HepG2 (cell line): ENCODE measurements at regions not wholly inside any gene's neighbourhood (a gene's known extent, or its start where the extent isn't known, plus 50 kb on each side); places are given as distances from the start of the nearest gene placed in this dataset.
A peak's percentile ranks its signal among the peaks of the same experiment; 100 is the strongest.

Experiments used
- ATAC-seq: fragments of 200-7000 bp; cut with Tn5 transposase; 3 replicates; pipeline ENCODE4 v1.9.1; 2020; ENCODE audit warnings: mild to moderate bottlenecking, moderate library complexity
- BruUV-seq: library from RNA; stranded (reverse); fragments of 400-500 nt; replicated peaks from 2 replicates; lab custom pipeline; 2021; lab: Mats Ljungman, UMichigan
- CTCF ChIA-PET: fragments of 300-600 bp; formaldehyde crosslinking; extraction: SDS; loops from one replicate; lab custom pipeline; 2021; ENCODE audit warnings: low total read pairs, inconsistent platforms, low intra/inter-chr PET ratio; lab: Yijun Ruan, JAX
- POLR2A ChIA-PET: fragments of 350-600 bp; sonication (Branson Sonifier 250); formaldehyde crosslinking; loops from one replicate; lab custom pipeline; 2020; ENCODE audit warnings: antibody characterized with exemption, inconsistent platforms; lab: Yijun Ruan, JAX
- DNase-seq: peaks from one replicate; pipeline ENCODE4 v3.0.0-alpha.2; 2015; ENCODE audit warnings: low spot score
- FAIRE-seq: peaks from 3 replicates; lab custom pipeline; 2011; peaks lifted over from hg19 to GRCh38; lab: Jason Lieb, UNC
- H2AFZ ChIP-seq: one replicate; pipeline ENCODE4 v1.6.1; 2011; ENCODE audit warnings: low read length, inconsistent platforms
- H3K27ac ChIP-seq: fragments of 300-600 bp; 3 replicates; pipeline ENCODE4 v1.8.0; 2011; ENCODE audit warnings: mixed run types, mild to moderate bottlenecking, mixed read lengths, low read length, inconsistent platforms; ENCODE audit not compliant: insufficient read depth; ENCODE audit errors: extremely low read length
- H3K27me3 ChIP-seq, 2 experiments: fragments of 200-600 bp in 1 of 2; 2 replicates in 1 of 2; 3 replicates in 1 of 2; pipeline versions ENCODE4 v1.6.0 to v1.8.0; 2011; ENCODE audit warnings: low read length in 2 of 2, mild to moderate bottlenecking in 2 of 2, moderate library complexity in 2 of 2, inconsistent platforms in 1 of 2; ENCODE audit not compliant: insufficient read depth in 2 of 2, control insufficient read depth in 1 of 2
- H3K36me3 ChIP-seq, 2 experiments: fragments of 200-600 bp in 1 of 2; replicated peaks in 1 of 2; 2 replicates in 1 of 2; 3 replicates in 1 of 2; pipeline versions ENCODE4 v1.5.1 to v1.8.0; 2011; ENCODE audit warnings: low read length in 2 of 2, inconsistent platforms in 1 of 2; ENCODE audit not compliant: insufficient read depth in 2 of 2, control insufficient read depth in 1 of 2
- H3K4me1 ChIP-seq: 2 replicates; pipeline ENCODE4 v1.5.1; 2012; ENCODE audit warnings: low read length, inconsistent platforms; ENCODE audit not compliant: insufficient read depth
- H3K4me2 ChIP-seq: 2 replicates; pipeline ENCODE4 v1.6.0; 2011; ENCODE audit warnings: low read depth, low read length, inconsistent platforms
- H3K4me3 ChIP-seq, 3 experiments: fragments of 200-600 bp in 1 of 3; sonication (generic), shearing (Covaris generic) in 1 of 3; replicated peaks in 1 of 3; 2 replicates each; pipeline ENCODE4 v1.5.1; 2011 to 2016; ENCODE audit warnings: low read length in 3 of 3, inconsistent platforms in 2 of 3, low read depth in 2 of 3, mild to moderate bottlenecking in 2 of 3, control low read depth in 1 of 3, mixed read lengths in 1 of 3; ENCODE audit not compliant: insufficient read depth in 1 of 3
- H3K79me2 ChIP-seq: one replicate; pipeline ENCODE4 v1.6.1; 2011; ENCODE audit warnings: low read length, inconsistent platforms; ENCODE audit not compliant: insufficient read depth
- H3K9ac ChIP-seq: 2 replicates; pipeline ENCODE4 v1.6.0; 2011; ENCODE audit warnings: mild to moderate bottlenecking, low read depth, low read length, inconsistent platforms; ENCODE audit not compliant: insufficient read depth
- H3K9me3 ChIP-seq: 2 replicates; pipeline ENCODE4 v1.5.1; 2012; ENCODE audit warnings: mild to moderate bottlenecking, low read length
- H4K20me1 ChIP-seq: 2 replicates; pipeline ENCODE4 v1.6.0; 2011; ENCODE audit warnings: inconsistent platforms, mild to moderate bottlenecking, low read length, moderate library complexity; ENCODE audit not compliant: insufficient read depth
- HOXA5 ChIP-seq: sonication (generic); formaldehyde crosslinking; IDR thresholded peaks from 2 replicates; pipeline ENCODE4 v1.4.0; 2020; ENCODE audit warnings: missing genetic modification reagents
- ISX ChIP-seq: sonication (generic); formaldehyde crosslinking; conservative IDR thresholded peaks from 2 replicates; pipeline ENCODE4 v1.5.0; 2020; ENCODE audit warnings: missing genetic modification reagents
- MTA1 ChIP-seq: sonication (generic); formaldehyde crosslinking; IDR thresholded peaks from 2 replicates; pipeline ENCODE4 v1.4.0; 2020; ENCODE audit warnings: missing genetic modification reagents, mild to moderate bottlenecking, borderline replicate concordance
- MZF1 ChIP-seq: sonication (generic); formaldehyde crosslinking; IDR thresholded peaks from 2 replicates; pipeline ENCODE4 v1.8.1; 2023; ENCODE audit warnings: mild to moderate bottlenecking, missing genetic modification reagents, borderline replicate concordance
- PAX8 ChIP-seq: sonication (generic); formaldehyde crosslinking; IDR thresholded peaks from 2 replicates; pipeline ENCODE4 v1.8.0; 2022; ENCODE audit warnings: mild to moderate bottlenecking, missing genetic modification reagents, borderline replicate concordance
- POLR2AphosphoS5 ChIP-seq: IDR thresholded peaks from 2 replicates; pipeline ENCODE4 v1.6.1; 2012; ENCODE audit warnings: low read depth, low read length
- RXRA ChIP-seq: sonication (generic); formaldehyde crosslinking; IDR thresholded peaks from 2 replicates; pipeline ENCODE4 v1.5.1; 2020; ENCODE audit warnings: missing genetic modification reagents
- SALL2 ChIP-seq: sonication (generic); formaldehyde crosslinking; IDR thresholded peaks from 2 replicates; pipeline ENCODE4 v1.8.1; 2023; ENCODE audit warnings: mild to moderate bottlenecking, missing genetic modification reagents, inconsistent platforms
- SOX13 ChIP-seq, 3 experiments: fragments of 450-650 bp in 1 of 3; sonication (generic) in 1 of 3; formaldehyde crosslinking in 1 of 3; IDR thresholded peaks in 2 of 3; conservative IDR thresholded peaks in 1 of 3; 2 replicates each; pipeline versions ENCODE4 v1.5.0 to v1.6.1; 2016 to 2020; ENCODE audit warnings: antibody characterized with exemption in 1 of 3, mild to moderate bottlenecking in 1 of 3, missing compliant biosample characterization in 1 of 3, missing genetic modification reagents in 1 of 3, moderate library complexity in 1 of 3
- SOX5 ChIP-seq: IDR thresholded peaks from 2 replicates; pipeline ENCODE4 v1.6.1; 2016; ENCODE audit warnings: borderline replicate concordance
- SPEN ChIP-seq: sonication (generic); formaldehyde crosslinking; IDR thresholded peaks from 2 replicates; pipeline ENCODE4 v1.5.1; 2020; ENCODE audit warnings: low read depth, mild to moderate bottlenecking, missing genetic modification reagents
- TCF7 ChIP-seq: sonication (generic); IDR thresholded peaks from 2 replicates; pipeline ENCODE4 v1.6.1; 2016; ENCODE audit warnings: antibody characterized with exemption, low read depth
- TOE1 ChIP-seq: sonication (generic); formaldehyde crosslinking; IDR thresholded peaks from 2 replicates; pipeline ENCODE4 v1.4.0; 2020; ENCODE audit warnings: mild to moderate bottlenecking, missing genetic modification reagents
- ZMYM2 ChIP-seq: sonication (generic); formaldehyde crosslinking; IDR thresholded peaks from 2 replicates; pipeline ENCODE4 v1.8.0; 2022; ENCODE audit warnings: mild to moderate bottlenecking, missing genetic modification reagents
- ZNF160 ChIP-seq: sonication (generic); formaldehyde crosslinking; IDR thresholded peaks from 2 replicates; pipeline ENCODE4 v1.8.0; 2022; ENCODE audit warnings: mild to moderate bottlenecking, inconsistent platforms, missing genetic modification reagents
- ZNF570 ChIP-seq: sonication (generic); formaldehyde crosslinking; IDR thresholded peaks from 2 replicates; pipeline ENCODE4 v1.4.0; 2020; ENCODE audit warnings: mild to moderate bottlenecking, missing genetic modification reagents, borderline replicate concordance
- ZNF75D ChIP-seq: sonication (generic); formaldehyde crosslinking; IDR thresholded peaks from 2 replicates; pipeline ENCODE4 v1.8.1; 2023; ENCODE audit warnings: missing genetic modification reagents, mild to moderate bottlenecking, borderline replicate concordance
- ZNF772 ChIP-seq: sonication (generic); formaldehyde crosslinking; IDR thresholded peaks from 2 replicates; pipeline ENCODE4 v1.5.0; 2020; ENCODE audit warnings: mild to moderate bottlenecking, missing genetic modification reagents
- ZNF891 ChIP-seq: sonication (generic); formaldehyde crosslinking; IDR thresholded peaks from 2 replicates; pipeline ENCODE4 v1.5.0; 2020; ENCODE audit warnings: mild to moderate bottlenecking, missing genetic modification reagents
- WGBS: methylation state at CpG from one replicate; pipeline ENCODE4 v1.1.6; 2017; ENCODE audit warnings: low lambda C conversion rate; 5-methylcytosine and 5-hydroxymethylcytosine counted together
- in situ Hi-C: cut with HindIII; loops from 2 replicates; pipeline ENCODE4 v1.10.0; 2017; ENCODE audit warnings: low pct_unique_long_range_greater_than_20kb; ENCODE audit not compliant: extremely low pct_ligation_motif_present
- intact Hi-C: fragments of 100-400 bp; cut with micrococcal nuclease; formaldehyde crosslinking; loops from one replicate; pipeline ENCODE4 v1.10.0; 2022; ENCODE audit not compliant: unreplicated experiment
- TF ChIP-seq, protein P1 (sequence below): sonication (generic); formaldehyde crosslinking; IDR thresholded peaks from 2 replicates; pipeline ENCODE4 v1.5.0; 2020; ENCODE audit warnings: missing genetic modification reagents, mild to moderate bottlenecking, borderline replicate concordance
- TF ChIP-seq, protein P2 (sequence below): fragments of 450-650 bp; IDR thresholded peaks from 2 replicates; pipeline ENCODE4 v1.6.1; 2016
- TF ChIP-seq, protein P3 (sequence below): sonication (generic); formaldehyde crosslinking; IDR thresholded peaks from 2 replicates; pipeline ENCODE4 v1.5.0; 2020; ENCODE audit warnings: missing genetic modification reagents
- TF ChIP-seq, protein P4 (sequence below): sonication (generic); formaldehyde crosslinking; IDR thresholded peaks from 2 replicates; pipeline ENCODE4 v1.8.0; 2022; ENCODE audit warnings: missing genetic modification reagents, low read depth, mild to moderate bottlenecking, borderline replicate concordance

DNA sequence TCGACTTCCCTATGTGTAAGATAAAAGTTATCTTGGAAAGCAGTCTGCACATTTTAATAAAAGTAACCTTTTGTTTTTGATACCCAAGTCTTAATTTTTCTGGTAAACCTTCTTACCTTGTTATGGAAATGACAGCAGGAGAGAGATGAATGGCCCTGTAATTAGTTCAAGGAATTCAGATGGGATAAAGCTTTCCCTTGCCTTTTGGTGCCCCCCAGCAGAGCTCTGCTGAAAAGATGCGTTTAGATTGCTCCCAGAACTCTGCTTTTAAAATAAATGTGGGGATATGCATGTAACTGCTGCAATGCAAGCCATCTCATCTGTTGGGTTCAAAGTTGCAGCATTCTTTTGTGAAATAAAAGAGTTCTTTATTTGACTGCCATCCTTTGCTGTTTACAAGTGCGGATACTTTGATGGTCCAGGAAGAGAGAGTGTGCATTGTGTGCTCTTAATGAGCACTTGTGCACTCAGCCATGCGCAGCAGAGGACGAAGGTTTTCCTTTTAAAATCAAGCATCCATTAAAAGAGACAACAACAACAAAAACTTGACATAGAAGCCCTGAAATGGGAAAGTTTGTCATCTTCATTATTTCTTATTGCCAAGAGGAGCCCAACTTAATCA, 176.7 kb upstream of the ST6GAL2 start:
- in situ Hi-C loops = no loop called here
- Histone ChIP-seq H3K27me3 (no peaks in the 10 kb centered on the region), H3K36me3 (no peaks in the 10 kb centered on the region), H4K20me1 (no peaks in the 10 kb centered on the region), H3K4me2 (no peak overlapping the region), H3K4me1 (peaks cover 15% of the 10 kb centered on the region), H3K9me3 (no peaks in the 10 kb centered on the region; the same call in 1 of the 2 replicates), H3K4me3 (no peak overlapping the region), H3K9ac (no peak overlapping the region), H3K79me2 (no peaks in the 10 kb centered on the region), H3K27ac (no peak overlapping the region), H2AFZ (no peak overlapping the region)
- WGBS = 1% methylated on average over 5 of the region's 5 CpGs
- no TSS peak for BruUV-seq
- POLR2A ChIA-PET = no interaction called here
- ATAC-seq = peak; percentile 80
- CTCF ChIA-PET = no interaction called here
- no peak for FAIRE-seq
- peak; percentile 35 for DNase-seq
- intact Hi-C loops = no loop called here
- TF ChIP-seq POLR2AphosphoS5 (no peak), MZF1 (CRISPR knock-in tag) (no peak), SOX5 (CRISPR knock-in tag) (peak; percentile 63; the same call in 1 of the 2 replicates), MTA1 (CRISPR knock-in tag) (no peak), SALL2 (CRISPR knock-in tag) (no peak), ZNF160 (no peak), ZNF891 (CRISPR knock-in tag) (no peak), TCF7 (peak; percentile 73), ZNF570 (no peak), ZMYM2 (CRISPR knock-in tag) (no peak), HOXA5 (CRISPR knock-in tag) (no peak), ISX (no peak), ZNF75D (CRISPR knock-in tag) (no peak), SOX13 (IDR thresholded peaks at IDR 0.05) (peak; percentile 25; the same call in 1 of the 2 replicates), SOX13 (CRISPR knock-in tag; conservative IDR thresholded peaks at IDR 0.05 in 1 of 2, IDR thresholded peaks at IDR 0.05 in 1 of 2) (peak in 1 of 2 experiments; percentile 59; a peak in 1 of 4 replicates), ZNF772 (CRISPR knock-in tag) (no peak), TOE1 (no peak), PAX8 (CRISPR knock-in tag) (no peak), RXRA (CRISPR knock-in tag) (no peak), SPEN (CRISPR knock-in tag) (no peak)
- TF ChIP-seq, protein P1, sequence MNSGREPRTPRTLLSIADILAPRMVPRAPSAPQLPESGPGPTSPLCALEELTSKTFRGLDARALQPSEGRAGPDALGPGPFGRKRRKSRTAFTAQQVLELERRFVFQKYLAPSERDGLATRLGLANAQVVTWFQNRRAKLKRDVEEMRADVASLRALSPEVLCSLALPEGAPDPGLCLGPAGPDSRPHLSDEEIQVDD = no peak
- TF ChIP-seq, protein P2, sequence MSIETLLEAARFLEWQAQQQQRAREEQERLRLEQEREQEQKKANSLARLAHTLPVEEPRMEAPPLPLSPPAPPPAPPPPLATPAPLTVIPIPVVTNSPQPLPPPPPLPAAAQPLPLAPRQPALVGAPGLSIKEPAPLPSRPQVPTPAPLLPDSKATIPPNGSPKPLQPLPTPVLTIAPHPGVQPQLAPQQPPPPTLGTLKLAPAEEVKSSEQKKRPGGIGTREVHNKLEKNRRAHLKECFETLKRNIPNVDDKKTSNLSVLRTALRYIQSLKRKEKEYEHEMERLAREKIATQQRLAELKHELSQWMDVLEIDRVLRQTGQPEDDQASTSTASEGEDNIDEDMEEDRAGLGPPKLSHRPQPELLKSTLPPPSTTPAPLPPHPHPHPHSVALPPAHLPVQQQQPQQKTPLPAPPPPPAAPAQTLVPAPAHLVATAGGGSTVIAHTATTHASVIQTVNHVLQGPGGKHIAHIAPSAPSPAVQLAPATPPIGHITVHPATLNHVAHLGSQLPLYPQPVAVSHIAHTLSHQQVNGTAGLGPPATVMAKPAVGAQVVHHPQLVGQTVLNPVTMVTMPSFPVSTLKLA = no peak
- TF ChIP-seq, protein P3, sequence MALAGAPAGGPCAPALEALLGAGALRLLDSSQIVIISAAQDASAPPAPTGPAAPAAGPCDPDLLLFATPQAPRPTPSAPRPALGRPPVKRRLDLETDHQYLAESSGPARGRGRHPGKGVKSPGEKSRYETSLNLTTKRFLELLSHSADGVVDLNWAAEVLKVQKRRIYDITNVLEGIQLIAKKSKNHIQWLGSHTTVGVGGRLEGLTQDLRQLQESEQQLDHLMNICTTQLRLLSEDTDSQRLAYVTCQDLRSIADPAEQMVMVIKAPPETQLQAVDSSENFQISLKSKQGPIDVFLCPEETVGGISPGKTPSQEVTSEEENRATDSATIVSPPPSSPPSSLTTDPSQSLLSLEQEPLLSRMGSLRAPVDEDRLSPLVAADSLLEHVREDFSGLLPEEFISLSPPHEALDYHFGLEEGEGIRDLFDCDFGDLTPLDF (CRISPR knock-in tag) = no peak
- TF ChIP-seq, protein P4, sequence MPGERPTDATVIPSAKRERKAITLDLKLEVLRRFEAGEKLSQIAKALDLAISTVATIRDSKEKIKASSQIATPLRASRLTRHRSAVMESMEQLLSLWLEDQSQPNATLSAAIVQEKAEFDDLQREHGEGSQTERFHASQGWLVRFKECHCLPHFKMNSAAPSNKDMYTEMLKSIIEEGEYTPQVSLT (CRISPR knock-in tag) = no peak
